ENCODE measurements at regions not wholly inside any gene's neighbourhood (a gene's known extent, or its start where the extent isn't known, plus 50 kb on each side); places are given as distances from the start of the nearest gene placed in this dataset.

- Histone ChIP-seq H3K18ac (ENCODE audit: low read depth, low read length) (no peak overlapping the region; the same call in 1 of the 2 replicates), H4K5ac (ENCODE audit: low read depth, low read length) (no peak overlapping the region), H3K27ac (ENCODE audit: insufficient read depth, low read length) (no peak overlapping the region), H3K79me1 (ENCODE audit: low read depth in 1 of 2, low read length in 2 of 2) (no peaks in the 10 kb centered on the region), H2AK5ac (ENCODE audit: low read depth, low read length) (0 out of 2 replicates have a peak overlapping the region, but pooled peaks have one; percentile 32), H4K20me1 (ENCODE audit: insufficient read depth, low read length) (no peaks in the 10 kb centered on the region), H2AK9ac (replicated peaks; ENCODE audit: low read depth, low read length, poor library complexity) (no peak overlapping the region), H3K27me3 (ENCODE audit: control insufficient read depth, insufficient read depth, low read length) (no peaks in the 10 kb centered on the region), H3K36me3 (ENCODE audit: control insufficient read depth, insufficient read depth, low read length) (no peaks in the 10 kb centered on the region), H4K8ac (ENCODE audit: low read depth in 2 of 2, low read length in 2 of 2) (no peak overlapping the region), H2BK5ac (ENCODE audit: low read depth, low read length, poor library complexity, severe bottlenecking) (no peak overlapping the region), H2BK120ac (ENCODE audit: low read depth, low read length) (peak overlapping the region; percentile 66), H2AFZ (replicated peaks; ENCODE audit: low read length, poor library complexity) (no peak overlapping the region), H3K14ac (replicated peaks; ENCODE audit: low read depth, low read length) (0 out of 2 replicates have a peak overlapping the region, but pooled peaks have one; percentile 11), H3K4me3 (ENCODE audit: insufficient read depth, low read depth, low read length) (no peak overlapping the region), H3K4ac (ENCODE audit: low read depth, low read length) (no peak overlapping the region), H3K4me2 (ENCODE audit: low read depth, low read length) (no peak overlapping the region), H3K9me1 (ENCODE audit: insufficient read depth, low read length) (no peaks in the 10 kb centered on the region), H2BK20ac (ENCODE audit: low read depth, low read length) (no peak overlapping the region), H2BK15ac (ENCODE audit: low read depth, low read length) (peak overlapping the region; percentile 6; the same call in 1 of the 3 replicates), H3K9ac (ENCODE audit: low read depth, low read length) (no peak overlapping the region), H4K91ac (ENCODE audit: insufficient read depth, low read depth, low read length) (no peak overlapping the region), H3K56ac (ENCODE audit: extremely low read depth, insufficient read depth, low read length) (no peak overlapping the region), H3K23ac (ENCODE audit: low read depth, low read length) (no peak overlapping the region), H3K9me3 (ENCODE audit: control insufficient read depth, insufficient read depth, low read length) (peaks cover 1% of the 10 kb centered on the region; the same call in 1 of the 2 replicates), H3K4me1 (ENCODE audit: control insufficient read depth, insufficient read depth, low read length) (peaks cover 2% of the 10 kb centered on the region; the same call in 1 of the 2 replicates)
- no CpG with 5 or more reads among the region's 3 CpGs for WGBS, 2 experiments (ENCODE audit: extremely low coverage in 2 of 2, insufficient read length in 1 of 2)
- ATAC-seq (ENCODE audit: low read depth) = peak; percentile 79
- BruUV-seq (replicated peaks) = no TSS peak
- CTCF ChIA-PET = no interaction called here
- in situ Hi-C loops (cut with MboI; ENCODE audit: low sequenced_read_pairs) (no loop called here), dilution Hi-C loops (cut with HindIII; ENCODE audit: low sequenced_read_pairs, unreplicated experiment) (no loop called here), intact Hi-C loops (cut with micrococcal nuclease) (loop anchor here (10.0 kb wide), 1 partner anchor 200 kb away; no protein-coding TSS in a partner anchor)
- peak; percentile 93 for DNase-seq
- TF ChIP-seq, protein P1, sequence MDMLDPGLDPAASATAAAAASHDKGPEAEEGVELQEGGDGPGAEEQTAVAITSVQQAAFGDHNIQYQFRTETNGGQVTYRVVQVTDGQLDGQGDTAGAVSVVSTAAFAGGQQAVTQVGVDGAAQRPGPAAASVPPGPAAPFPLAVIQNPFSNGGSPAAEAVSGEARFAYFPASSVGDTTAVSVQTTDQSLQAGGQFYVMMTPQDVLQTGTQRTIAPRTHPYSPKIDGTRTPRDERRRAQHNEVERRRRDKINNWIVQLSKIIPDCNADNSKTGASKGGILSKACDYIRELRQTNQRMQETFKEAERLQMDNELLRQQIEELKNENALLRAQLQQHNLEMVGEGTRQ (IDR thresholded peaks at IDR 0.05; ENCODE audit: low read depth, low read length) = peak; percentile 70; the same call in 1 of the 2 replicates
- no peak for TF ChIP-seq MAFK (IDR thresholded peaks at IDR 0.05; ENCODE audit: low read depth, low read length)
- TF ChIP-seq POLR2A (IDR thresholded peaks at IDR 0.05; ENCODE audit: low read depth, low read length) = no peak
- no peak for TF ChIP-seq SMC3 (IDR thresholded peaks at IDR 0.05; ENCODE audit: low read depth, low read length)
- TF ChIP-seq RCOR1 (IDR thresholded peaks at IDR 0.05; ENCODE audit: insufficient replicate concordance, low read length) = peak; percentile 46
- TF ChIP-seq RAD21 (IDR thresholded peaks at IDR 0.05; ENCODE audit: low read length) = no peak
- no peak for TF ChIP-seq FOS (IDR thresholded peaks at IDR 0.05; ENCODE audit: low read depth, low read length)
- no peak for TF ChIP-seq ELK1 (IDR thresholded peaks at IDR 0.05; ENCODE audit: borderline replicate concordance, low read depth, low read length)
- no peak for TF ChIP-seq NFE2L2 (IDR thresholded peaks at IDR 0.05; ENCODE audit: low read depth, low read length)
- no peak for TF ChIP-seq MAZ (IDR thresholded peaks at IDR 0.05; ENCODE audit: borderline replicate concordance, low read depth, low read length)
- TF ChIP-seq RFX5 (IDR thresholded peaks at IDR 0.05; ENCODE audit: low read depth, low read length) = no peak
- TF ChIP-seq CHD1 (IDR thresholded peaks at IDR 0.05; ENCODE audit: low read depth, low read length) = no peak
- TF ChIP-seq, protein P2, sequence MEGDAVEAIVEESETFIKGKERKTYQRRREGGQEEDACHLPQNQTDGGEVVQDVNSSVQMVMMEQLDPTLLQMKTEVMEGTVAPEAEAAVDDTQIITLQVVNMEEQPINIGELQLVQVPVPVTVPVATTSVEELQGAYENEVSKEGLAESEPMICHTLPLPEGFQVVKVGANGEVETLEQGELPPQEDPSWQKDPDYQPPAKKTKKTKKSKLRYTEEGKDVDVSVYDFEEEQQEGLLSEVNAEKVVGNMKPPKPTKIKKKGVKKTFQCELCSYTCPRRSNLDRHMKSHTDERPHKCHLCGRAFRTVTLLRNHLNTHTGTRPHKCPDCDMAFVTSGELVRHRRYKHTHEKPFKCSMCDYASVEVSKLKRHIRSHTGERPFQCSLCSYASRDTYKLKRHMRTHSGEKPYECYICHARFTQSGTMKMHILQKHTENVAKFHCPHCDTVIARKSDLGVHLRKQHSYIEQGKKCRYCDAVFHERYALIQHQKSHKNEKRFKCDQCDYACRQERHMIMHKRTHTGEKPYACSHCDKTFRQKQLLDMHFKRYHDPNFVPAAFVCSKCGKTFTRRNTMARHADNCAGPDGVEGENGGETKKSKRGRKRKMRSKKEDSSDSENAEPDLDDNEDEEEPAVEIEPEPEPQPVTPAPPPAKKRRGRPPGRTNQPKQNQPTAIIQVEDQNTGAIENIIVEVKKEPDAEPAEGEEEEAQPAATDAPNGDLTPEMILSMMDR (conservative IDR thresholded peaks at IDR 0.05; ENCODE audit: low read depth, low read length) = no peak
- no peak for TF ChIP-seq MXI1 (IDR thresholded peaks at IDR 0.05; ENCODE audit: borderline replicate concordance, low read depth, low read length)
- peak; percentile 78 for TF ChIP-seq CEBPB (IDR thresholded peaks at IDR 0.05; ENCODE audit: low read depth, low read length)
- TF ChIP-seq BHLHE40 (IDR thresholded peaks at IDR 0.05; ENCODE audit: low read depth, low read length) = 0 out of 2 replicates have a peak, but pooled peaks have one; percentile 30
- POLR2A ChIA-PET (ENCODE audit: unreplicated experiment) = no interaction called here
Measured at GRCh38 chr3:30544812-30545211, 61.6 kb upstream of the TGFBR2 start.

All from IMR-90 (cell line).